Glomerular visceral epithelial cell (primary cell): ENCODE measurements at regions not wholly inside any gene's neighbourhood (a gene's known extent, or its start where the extent isn't known, plus 50 kb on each side); places are given as distances from the start of the nearest gene placed in this dataset.

Source experiments
- DNase-seq: peaks from one replicate; pipeline ENCODE4 v3.0.0-alpha.2; 2016; ENCODE audit errors: extremely low spot score

DNA sequence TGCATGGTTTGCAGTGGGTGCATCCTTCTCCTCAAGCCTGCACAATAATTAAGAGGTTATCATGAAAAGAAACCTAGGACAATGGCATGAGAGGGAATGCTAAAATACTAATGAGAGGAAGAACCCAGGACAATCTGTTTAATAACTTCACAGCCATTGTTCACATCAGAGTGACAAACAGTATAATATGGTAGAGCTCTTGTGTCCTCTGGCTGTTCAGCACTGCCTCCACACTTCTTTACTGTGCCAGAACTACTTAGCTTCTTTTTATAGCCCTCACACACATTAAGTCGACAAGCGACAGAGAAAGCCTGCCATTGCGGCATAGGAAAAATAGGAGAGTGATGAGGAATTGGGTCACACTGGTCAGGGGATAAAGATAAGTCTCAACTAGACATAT, 65.0 kb upstream of the MEIS2 start:
- no peak for DNase-seq

DNA sequence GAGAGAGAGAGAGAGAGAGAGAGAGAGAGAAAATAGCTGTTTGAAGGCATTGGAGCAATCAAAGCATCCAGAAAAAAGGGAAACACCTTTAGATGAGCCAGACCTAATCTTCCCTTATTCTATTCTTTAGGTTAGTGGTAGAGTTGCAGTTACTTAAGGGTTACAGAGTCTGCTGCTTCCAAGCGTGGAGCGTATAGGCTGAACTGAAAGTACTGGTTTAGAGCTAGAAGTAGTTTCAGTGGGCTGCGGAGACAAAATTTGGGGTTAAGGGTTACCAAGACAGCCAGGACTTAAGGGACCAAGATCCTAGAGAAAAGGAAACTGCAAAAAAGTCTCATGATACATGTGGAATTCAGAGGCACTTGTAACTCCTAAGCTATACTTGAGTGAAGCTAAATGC, 66.1 kb upstream of the MEIS2 start:
- DNase-seq, result no peak

DNA sequence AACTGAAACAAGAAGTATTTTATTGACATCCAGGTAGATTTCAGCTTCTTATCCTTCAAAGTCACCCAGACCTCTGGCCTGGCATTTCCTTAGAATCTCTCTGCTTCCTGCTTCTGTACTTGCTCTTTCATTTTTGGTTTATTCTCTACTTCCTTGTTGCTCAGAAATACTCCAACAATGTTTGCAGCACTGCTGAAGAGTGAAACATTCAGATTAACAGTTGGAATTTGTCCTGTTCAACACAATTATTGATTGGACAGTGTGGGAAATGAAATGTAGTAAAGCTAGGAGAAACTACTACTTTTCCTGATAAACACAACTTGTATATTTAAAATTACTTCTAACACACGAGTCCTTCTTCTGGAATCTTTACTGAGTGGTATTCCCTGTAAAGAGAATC, 81.0 kb upstream of the MEIS2 start:
- no peak for DNase-seq

DNA sequence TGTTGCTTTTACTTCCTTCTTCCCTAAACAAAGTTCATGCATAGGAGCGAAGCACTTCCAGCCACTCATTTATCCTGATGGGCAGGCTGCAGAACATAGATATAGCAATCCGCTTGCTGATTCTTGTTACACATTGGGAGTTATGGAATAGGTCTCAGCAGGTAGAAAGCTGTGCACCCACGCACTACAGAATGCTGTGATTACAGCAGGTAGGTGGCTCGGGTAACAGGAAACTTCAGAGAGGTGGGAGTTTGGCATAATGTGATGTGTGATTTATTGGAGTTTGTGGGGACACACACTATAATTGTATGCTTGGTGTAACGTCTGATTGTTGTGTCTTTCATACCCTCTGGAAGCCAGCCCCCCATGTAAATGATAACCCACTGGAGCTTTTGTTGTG, 99.2 kb upstream of the MEIS2 start:
- DNase-seq, result no peak

DNA sequence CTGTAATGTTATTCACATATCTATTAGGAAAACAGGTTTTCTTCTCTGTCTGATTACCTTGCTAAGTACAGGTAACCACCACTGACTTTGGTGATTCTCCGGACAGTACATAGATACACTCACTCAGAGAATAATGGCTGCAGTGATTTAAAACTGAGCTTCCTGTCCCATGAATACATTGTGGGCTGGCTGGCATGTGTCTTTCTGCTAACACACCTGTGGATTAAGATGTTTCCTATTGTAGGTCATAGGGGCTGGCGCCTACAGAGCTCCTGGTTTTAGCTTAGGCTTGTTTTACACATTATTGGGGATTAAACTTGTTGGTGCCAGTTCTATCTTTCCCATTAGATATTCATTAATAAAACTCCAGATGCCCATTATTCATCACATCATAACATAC, 102.7 kb upstream of the MEIS2 start:
- DNase-seq, result no peak

DNA sequence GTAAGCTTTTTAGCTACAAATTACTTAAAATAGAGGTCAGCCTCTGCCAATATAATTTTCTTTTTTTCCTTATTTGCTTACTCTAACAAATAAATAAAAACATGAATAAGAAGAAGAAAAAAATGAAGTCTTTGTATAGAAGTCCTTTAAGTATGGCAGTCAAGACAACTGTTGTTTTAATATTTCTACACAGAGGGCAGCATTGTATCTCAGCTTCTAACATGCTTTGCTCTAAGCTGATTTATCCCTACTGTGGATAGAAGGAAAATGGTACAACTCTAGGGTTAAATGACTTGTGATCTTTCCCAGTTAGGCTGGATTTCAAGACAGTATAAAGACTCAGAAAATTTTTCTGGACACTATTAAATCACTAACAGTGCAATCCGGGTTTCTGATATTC, 104.3 kb upstream of the MEIS2 start:
- DNase-seq, result no peak

DNA sequence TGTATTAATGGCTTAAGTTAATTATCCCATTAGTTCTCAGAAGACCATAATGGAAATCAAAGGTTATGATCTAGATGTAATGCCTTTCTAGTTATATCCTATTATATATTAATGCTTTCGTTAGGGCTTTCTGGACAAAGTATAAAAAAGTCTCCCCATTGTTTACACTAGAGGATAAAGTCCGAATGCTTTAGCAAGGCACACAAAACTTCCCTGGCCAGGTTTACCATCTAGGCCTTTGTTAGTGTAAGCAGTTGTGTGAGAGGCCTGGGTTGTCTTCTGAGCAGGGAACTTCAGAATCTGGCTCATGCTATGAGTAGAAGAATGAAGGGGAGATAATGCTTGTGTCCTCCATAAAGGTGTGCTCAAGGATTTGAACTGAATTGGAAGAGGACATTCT, 106.3 kb upstream of the MEIS2 start:
- DNase-seq, result no peak

DNA sequence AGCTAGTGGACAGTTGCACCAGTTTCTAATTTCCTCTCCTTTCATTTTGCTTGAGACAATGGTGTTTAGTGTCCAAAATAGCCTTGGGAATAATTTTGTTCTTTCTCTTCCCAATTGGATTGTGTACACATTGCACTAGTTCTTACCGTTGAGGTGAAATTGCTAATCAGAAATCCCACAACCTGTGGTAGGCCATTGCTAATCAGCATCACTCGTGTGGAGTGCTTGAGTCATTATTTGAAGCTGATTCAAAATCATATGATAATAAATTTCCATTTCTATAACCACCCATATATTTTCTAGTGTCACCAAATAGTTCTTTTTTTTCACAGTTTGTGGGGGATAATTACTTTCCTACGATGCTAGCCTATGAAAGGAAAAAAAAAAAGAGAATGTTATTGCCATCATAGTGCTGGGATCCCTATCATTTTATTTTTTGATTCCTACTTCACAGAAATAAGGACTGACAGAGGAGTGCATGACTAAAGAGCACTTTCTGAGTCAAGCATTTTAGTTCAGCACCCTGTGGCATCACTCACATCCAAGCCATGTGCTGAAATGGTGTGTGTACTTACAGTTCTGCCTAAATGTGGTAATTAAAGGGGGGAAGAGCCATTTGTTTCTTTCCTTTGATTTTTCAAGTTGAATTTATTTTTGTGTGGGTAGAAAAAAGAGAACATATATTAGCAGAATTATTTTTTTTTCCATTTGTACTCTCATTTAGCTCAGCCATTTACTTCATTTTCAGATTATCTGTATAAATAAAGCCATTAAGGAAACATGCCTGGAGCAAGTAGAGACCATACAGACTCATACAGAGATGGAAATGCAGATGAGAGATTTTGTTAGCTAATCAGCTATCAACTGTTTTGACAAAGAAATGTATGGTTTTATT, 108.0 kb upstream of the MEIS2 start:
- DNase-seq, result no peak

DNA sequence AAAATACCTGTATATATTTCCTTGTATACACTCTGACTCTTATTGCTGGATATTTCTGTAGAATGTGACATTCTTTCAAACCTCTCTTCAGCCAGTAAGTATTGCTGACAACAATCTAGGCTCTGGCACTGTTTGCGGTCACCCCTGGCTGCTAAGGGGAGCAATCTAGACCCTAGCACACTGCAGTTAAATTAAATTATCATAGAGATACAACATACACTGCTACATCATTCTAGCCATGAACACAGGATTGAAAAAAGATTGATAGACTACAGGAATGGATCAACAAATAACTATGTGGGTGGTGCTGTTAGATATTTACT, 108.7 kb upstream of the MEIS2 start:
- no peak for DNase-seq

DNA sequence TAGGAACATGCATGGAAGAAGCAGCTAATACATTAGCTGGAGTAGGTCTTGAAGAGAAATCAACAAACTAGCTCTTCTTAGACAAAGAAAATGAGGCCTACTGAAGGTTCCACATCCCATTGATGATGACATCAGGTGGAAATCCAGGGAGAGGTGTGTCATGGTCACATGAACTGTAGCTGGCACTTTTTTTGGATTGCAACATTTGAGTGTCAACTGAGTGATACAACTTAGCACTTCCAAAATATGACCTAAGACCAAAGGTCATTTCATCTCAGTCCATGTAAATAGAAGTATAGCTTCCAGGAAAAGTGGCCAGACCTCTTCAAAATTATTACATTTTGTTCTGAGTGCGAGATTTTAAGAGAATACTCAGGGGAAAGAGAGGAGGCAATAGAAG, 117.2 kb upstream of the MEIS2 start:
- no peak for DNase-seq

DNA sequence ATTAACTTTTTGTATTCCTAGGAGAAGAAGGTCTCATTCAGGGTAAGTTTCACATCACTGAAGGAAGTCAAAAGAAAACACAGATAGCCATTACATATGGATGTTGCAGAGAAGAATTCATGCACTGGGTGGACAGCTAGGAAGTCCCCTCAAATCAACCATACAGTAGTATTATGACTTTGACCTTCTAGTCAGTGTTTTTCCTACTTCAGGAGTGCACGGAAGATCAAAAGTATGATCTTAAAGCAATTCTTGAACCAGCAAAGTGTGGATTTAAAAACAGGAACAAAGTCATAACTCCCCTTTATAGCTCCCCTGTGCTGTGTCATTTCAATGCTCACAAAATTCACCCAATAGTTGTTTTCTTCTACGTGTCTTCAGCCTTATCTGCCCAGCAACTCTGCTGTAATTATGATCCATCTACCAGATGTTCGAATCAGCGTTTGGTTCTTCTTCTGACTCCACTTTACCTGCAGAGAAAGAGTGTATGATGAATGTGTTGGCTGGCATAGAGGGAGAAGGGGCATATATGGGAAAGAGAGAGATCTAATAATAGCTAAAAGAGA, 118.1 kb upstream of the MEIS2 start:
- no peak for DNase-seq

DNA sequence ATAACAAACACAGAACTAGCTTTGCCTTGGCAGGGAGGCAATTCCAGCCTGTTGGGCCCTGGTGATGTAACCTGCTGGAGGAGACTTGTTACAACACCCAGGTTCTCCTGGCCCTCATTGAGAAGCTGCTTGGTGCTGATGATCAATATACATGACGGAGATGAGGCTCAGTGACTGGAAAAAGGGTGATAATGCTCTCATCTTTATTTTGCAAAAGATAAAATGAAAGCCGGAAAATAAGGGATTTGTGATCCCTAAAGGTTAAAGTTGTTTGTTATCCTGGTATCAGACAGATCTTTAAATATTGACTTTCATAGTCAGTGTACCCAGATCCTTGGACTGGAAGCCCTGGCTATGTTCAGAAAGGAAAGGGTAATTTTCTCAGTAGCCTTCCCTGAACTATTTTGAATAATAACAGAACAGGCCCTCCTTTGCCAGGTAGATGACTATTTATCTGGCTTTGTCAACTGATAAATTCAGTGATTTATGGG, 118.9 kb upstream of the MEIS2 start:
- DNase-seq, result no peak

DNA sequence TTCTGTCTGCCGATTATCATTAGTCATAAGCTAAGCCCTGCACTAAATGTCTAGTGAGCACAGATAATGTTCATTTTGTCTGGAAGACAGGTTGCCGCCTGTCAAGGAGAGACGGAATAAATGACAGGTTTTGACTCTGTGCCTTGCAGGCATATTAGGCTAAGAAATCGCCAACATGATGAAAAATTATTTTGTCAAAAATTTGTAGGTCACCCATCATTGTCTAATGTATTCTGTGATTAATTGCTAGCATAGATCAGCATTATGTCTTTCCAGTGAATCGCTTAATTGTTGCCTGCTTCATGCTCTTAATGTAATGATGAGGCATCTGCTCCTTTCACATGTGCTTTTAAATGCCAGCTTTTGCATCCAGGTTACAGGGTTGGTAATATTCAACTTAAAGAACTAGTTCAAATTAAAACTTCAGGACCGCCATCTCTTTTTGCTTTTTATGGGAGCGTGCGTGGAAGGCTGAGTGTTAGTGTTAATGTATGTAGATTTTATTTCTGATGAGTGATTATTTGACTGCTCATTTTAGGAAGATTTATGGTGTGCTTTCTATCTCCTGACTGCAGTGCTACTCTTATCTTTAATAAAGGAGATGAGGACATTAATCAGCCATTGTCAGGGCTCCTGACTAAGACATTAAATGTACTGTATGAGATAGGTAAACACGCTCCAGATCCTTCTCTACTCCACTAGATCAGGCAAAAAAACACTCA, 120.8 kb upstream of the MEIS2 start:
- no peak for DNase-seq

DNA sequence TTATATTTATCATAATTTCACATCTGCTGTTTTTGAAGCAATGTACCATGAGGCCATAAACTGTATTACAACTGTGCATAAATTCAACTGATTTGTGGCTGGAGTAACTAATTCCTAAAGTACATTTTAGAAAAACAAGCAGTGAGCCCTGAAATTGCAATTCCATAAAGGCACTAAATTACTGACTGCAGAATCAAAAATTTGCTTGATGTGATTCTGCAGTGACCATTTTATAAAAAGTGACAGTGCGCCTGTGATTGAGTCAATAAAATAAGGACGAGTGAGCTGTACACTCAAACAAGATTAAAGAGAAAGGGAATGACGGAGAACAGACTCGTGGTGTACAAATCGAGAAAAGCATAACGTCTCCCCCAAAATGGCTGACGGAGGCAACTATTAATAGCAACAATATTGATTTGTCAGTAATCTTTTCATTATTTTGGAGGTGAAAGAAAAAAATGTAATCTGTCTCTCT, 121.4 kb upstream of the MEIS2 start:
- no peak for DNase-seq

DNA sequence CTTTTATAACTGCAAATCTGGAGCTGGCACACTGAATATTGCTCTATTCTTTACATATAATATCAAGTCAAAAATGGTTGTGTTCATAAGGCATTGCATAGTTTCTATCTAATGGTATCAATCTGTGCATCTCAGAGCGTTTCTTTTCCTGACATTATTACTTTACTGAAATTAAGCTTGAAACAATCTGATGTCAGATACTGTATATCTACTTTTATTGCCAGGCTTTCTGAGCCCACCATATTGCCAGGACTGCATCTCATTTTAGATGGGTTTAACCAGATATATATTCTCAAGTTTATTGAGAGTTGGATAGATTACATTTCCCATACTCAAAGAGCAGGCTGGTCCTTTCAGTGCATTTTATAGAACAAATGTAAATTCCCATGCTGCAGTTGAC, 122.7 kb upstream of the MEIS2 start:
- DNase-seq, result no peak

DNA sequence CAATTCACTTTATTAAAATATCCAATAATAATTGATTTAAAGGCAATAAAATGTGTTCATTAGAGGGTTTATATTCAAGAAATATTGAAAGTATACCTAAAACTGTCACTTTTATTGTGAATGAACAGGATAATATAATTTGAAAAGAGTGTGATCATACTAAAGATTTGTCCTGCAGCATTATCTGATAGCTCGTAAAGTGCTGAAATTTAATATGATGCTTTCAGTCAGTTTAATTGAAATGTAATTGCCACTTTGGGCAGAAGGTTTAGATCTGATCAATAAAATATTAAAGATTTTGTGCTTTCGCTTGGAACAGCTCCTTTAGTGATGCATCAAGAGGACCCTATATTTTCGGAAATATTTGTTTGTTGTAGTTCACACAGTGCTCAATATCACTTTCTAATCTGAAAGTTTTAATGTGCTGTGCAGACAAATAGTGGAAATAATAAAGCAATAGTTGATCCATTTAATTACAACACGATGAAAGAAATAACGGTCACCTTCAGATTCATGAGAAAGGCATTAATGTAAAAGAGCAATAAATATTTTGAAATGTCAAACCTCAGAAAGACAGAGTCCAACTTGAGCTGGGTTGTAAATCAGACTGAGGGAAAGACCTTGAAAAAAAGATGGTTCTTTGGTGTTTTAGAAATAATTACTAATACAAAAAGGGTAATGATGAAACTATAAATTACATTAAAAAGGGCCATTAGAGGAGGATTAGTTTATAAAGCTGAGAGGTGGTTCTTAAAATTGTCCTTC, 129.7 kb upstream of the MEIS2 start:
- no peak for DNase-seq

DNA sequence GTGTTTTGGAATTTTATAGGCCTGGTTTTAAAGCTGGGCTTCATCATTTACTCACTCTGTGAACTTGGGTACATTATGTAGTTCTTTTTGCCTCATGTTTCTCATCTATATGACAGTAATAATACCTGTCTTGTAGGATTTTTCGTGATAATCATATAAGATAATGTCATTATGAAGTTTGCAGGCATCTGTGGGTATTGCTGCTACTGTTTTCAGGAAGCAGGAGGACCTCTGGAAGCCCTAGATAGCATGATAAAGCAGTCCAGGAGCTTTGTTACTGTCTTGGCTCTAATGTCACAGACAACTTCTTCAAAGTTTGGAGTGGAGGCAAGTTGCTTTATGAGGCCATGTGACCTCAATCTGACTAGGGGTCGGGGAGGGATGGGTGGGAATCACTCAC, 145.0 kb upstream of the MEIS2 start:
- DNase-seq, result no peak

DNA sequence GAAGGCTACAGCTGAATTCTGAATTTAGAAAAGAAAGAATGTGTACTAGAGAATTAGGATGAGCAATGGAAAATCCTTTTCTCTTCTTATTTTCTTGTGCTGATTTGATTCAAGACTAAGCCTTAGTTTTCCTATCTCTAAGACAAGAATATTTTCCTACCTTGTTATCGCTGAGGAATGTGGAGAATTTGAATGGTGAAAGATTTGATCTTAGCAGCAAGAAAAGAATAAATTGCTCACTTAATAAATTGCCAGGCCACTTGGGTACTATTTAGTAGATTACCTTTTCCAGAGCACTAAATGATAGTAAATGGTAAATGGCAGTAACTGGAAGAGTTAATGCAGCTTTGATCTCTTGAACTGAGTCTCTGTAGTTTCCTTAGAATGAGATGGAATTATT, 145.7 kb upstream of the MEIS2 start:
- no peak for DNase-seq

DNA sequence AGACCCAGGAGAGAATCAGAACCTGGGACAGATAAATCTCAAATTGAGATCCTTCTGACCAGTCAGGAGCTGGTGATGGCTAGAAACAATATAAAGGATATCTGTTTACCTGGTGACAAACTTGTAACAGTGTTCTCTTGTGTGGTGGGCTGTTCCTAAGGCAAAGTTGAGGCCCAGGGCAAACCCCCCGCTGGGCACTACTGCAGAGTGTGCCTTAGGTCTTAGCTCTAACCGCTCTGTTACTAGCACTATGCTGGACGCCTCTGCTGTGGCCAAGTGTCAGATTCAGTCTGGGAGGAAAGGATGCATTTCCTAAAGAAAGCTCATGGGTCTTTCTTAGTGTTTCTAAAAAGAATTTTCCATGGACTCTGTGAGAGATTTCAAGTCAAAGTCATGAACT, 146.5 kb upstream of the MEIS2 start:
- DNase-seq, result no peak

DNA sequence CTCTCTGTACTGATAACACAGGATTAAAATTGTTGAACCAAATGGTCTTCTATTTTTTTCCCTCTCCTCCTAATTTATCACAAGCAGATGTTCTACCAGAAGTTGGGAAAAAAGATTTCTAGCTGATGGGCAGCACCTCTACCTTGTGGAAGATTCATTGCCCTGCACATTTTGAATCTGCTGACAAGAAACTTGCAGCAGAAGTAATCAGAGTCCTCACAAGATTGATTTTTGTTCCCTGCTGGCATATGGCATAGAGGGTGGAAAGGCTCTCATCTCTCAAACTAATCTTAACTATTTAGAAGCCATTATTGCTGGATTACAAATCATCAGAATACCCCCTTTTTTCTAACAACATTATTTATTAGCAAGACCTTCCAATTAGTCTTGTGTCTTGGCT, 148.9 kb upstream of the MEIS2 start:
- DNase-seq, result no peak

DNA sequence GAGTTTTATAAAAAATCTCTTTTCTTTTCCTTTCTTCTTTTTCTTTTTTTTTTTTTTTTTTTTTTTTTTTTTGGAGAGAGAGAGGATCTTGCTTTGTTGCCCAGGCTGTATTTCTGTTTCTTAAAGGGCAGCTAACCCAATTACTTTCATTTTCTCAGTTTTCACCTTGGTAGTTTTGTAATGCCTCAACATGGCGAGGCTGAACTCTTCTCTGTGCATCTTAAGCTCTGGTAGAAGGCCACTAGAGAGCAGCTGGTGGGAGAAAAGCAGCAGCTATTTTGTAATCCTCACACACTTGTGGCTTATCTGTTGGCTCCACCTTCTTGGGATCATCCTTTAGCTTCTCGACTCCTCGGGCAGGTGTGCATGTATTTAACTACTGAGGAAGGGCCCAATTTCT, 152.2 kb upstream of the MEIS2 start:
- DNase-seq, result no peak

DNA sequence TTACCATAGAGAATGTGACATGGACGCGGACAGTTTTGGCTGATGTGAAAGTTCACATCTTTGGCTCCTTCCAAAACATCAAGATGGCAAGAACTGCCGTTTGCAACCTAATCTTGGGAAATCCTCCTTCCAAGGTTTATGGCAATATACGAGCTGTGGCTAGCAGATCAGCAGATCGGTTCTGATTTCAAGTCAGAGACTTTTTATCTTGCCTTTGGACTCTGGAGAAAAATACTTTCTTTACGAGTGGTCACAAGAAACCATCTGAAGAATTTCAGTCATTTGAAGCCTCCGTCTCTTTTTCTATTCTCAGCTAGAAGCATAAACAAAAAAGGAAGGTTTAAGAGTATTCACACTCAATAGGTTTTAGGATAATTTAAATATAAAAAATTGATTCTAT, 153.5 kb upstream of the MEIS2 start:
- DNase-seq, result no peak
